ENCODE measurements at regions not wholly inside any gene's neighbourhood (a gene's known extent, or its start where the extent isn't known, plus 50 kb on each side); places are given as distances from the start of the nearest gene placed in this dataset.

DNA sequence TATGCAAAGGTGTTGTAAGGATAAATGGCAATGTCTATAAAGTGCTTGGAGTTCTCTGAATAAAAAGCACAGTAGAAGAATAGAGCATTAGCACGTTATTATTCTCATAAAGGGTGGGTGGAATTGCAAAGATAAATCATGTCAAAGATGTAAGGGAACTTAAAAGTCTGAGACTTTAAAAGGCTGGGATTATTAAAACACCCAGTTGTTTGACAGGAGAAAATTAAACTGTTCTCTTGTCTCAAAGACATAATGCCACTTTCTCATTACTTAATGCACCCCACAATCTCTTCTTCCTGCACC lies 70.4 kb upstream of the PDE10A start:
- TF ChIP-seq CTCF (conservative IDR thresholded peaks at IDR 0.05; ENCODE audit: low read depth, low read length) (no peak), POLR2A (IDR thresholded peaks at IDR 0.05; ENCODE audit: low read depth, low read length) (no peak), RAD21 (IDR thresholded peaks at IDR 0.05; ENCODE audit: low read length) (no peak), CEBPB (IDR thresholded peaks at IDR 0.05; ENCODE audit: low read depth, low read length) (no peak), MAZ (IDR thresholded peaks at IDR 0.05; ENCODE audit: borderline replicate concordance, low read depth, low read length) (no peak), FOS (IDR thresholded peaks at IDR 0.05; ENCODE audit: low read depth, low read length) (no peak)
